ENCODE measurements at regions not wholly inside any gene's neighbourhood (a gene's known extent, or its start where the extent isn't known, plus 50 kb on each side); places are given as distances from the start of the nearest gene placed in this dataset.

DNA sequence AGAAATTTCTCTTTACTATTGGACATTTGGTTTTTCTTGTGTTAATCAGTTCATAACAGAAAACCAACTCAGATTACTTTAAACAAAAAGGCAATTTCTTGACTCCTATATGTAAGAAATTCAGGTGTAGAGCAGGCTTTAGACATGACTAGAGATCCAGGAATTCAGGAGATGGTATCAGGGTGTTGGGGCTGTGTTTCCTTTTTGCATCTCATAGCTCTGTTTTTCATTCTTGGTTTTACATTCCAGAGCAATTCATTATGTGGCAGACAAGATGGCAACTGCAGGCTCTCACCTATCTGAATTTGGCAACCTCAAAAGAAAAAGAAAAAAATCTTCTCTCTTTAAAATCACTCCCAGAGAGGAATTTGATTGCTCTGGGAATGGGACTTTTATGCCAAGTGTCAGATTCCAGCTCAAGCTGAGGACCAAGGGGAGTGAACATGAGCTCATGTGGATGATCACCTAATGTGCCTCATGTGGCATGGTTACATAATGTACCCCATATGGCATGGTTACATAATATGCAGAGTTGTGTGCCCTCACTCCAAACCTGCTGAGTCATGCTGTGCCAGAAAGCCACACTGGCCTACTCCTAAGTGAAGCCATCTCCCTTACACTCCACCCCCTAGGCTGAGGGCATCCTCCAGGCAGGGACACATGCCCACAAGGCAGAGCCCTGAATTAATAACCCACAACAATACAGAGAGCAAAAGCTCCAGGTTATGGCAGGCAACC is 282.7 kb downstream of the MBD2 start:
- no peak for TF ChIP-seq POLR2A (IDR thresholded peaks at IDR 0.05)
- no peak for TF ChIP-seq CTCF (IDR thresholded peaks at IDR 0.05)
